ENCODE measurements at regions not wholly inside any gene's neighbourhood (a gene's known extent, or its start where the extent isn't known, plus 50 kb on each side); places are given as distances from the start of the nearest gene placed in this dataset.

GRCh38 chr15:70345251-70346019 is 247.7 kb upstream of the TLE3 start:
- TF ChIP-seq CTCF (conservative IDR thresholded peaks at IDR 0.05 in 1 of 2, IDR thresholded peaks at IDR 0.05 in 1 of 2; ENCODE audit: low read depth in 1 of 2, low read length in 2 of 2) (no peak), EZH2 (IDR thresholded peaks at IDR 0.05; ENCODE audit: low read length, missing control alignments) (no peak)
